Activated naive CD4-positive, alpha-beta T cell treated with anti-CD3 and anti-CD28 coated beads for 36 hours (primary cell): ENCODE measurements at regions not wholly inside any gene's neighbourhood (a gene's known extent, or its start where the extent isn't known, plus 50 kb on each side); places are given as distances from the start of the nearest gene placed in this dataset.
"Not testable (repeated sequence)": the region's sequence is repeated elsewhere in the genome, so short reads cannot be mapped to it uniquely, and the experiment has no call there.

Experiments
- CTCF ChIA-PET: fragments of 350-600 bp; sonication (Branson Sonifier 250); formaldehyde crosslinking; loops from one replicate; lab custom pipeline; 2021; ENCODE audit warnings: antibody characterized with exemption; lab: Charles Lee
- DNase-seq: peaks from one replicate; pipeline ENCODE4 v3.0.0-alpha.2; 2020
- H3K27ac Mint-ChIP-seq: one replicate; pipeline ENCODE4 v1.8.0; 2021; ENCODE audit warnings: mild to moderate bottlenecking, mixed read lengths
- H3K27me3 Mint-ChIP-seq: one replicate; pipeline ENCODE4 v1.8.0; 2021; ENCODE audit warnings: low read depth, mixed read lengths
- H3K36me3 Mint-ChIP-seq: one replicate; pipeline ENCODE4 v1.8.0; 2021; ENCODE audit warnings: low read depth, mixed read lengths
- H3K4me1 Mint-ChIP-seq: one replicate; pipeline ENCODE4 v1.8.0; 2021; ENCODE audit warnings: low read depth, mixed read lengths
- H3K4me3 Mint-ChIP-seq: one replicate; pipeline ENCODE4 v1.8.0; 2021; ENCODE audit warnings: mild to moderate bottlenecking, moderate library complexity, mixed read lengths
- H3K9me3 Mint-ChIP-seq: one replicate; pipeline ENCODE4 v1.8.0; 2021; ENCODE audit warnings: mixed read lengths
- intact Hi-C: fragments of 100-400 bp; cut with micrococcal nuclease; formaldehyde crosslinking; loops from one replicate; pipeline ENCODE4 v1.15.1; 2023

GRCh38 chr5:92313385-92313784, 930.3 kb upstream of the ARRDC3 start:
- H3K27ac Mint-ChIP-seq, result no peak overlapping the region
- no peak overlapping the region for H3K4me3 Mint-ChIP-seq
- H3K36me3 Mint-ChIP-seq, result no peaks in the 10 kb centered on the region
- CTCF ChIA-PET, result no interaction called here
- no peaks in the 10 kb centered on the region for H3K9me3 Mint-ChIP-seq
- intact Hi-C loops, result no loop called here
- H3K4me1 Mint-ChIP-seq, result no peaks in the 10 kb centered on the region
- H3K27me3 Mint-ChIP-seq, result no peaks in the 10 kb centered on the region
- no peak for DNase-seq

- no peak overlapping the region for H3K4me3 Mint-ChIP-seq
- no peaks in the 10 kb centered on the region for H3K9me3 Mint-ChIP-seq
- no peaks in the 10 kb centered on the region for H3K27me3 Mint-ChIP-seq
- no peaks in the 10 kb centered on the region for H3K4me1 Mint-ChIP-seq
- no peak for DNase-seq
- no peaks in the 10 kb centered on the region for H3K36me3 Mint-ChIP-seq
- CTCF ChIA-PET, result no interaction called here
- intact Hi-C loops, result loop anchor here (5.0 kb wide), 1 partner anchor 1493 kb away; no protein-coding TSS in a partner anchor
- H3K27ac Mint-ChIP-seq, result no peak overlapping the region
Measured at GRCh38 chr5:92309336-92309991, 926.3 kb upstream of the ARRDC3 start.

GRCh38 chr5:92308679-92309078, 925.6 kb upstream of the ARRDC3 start:
- Mint-ChIP-seq H3K4me3 (no peak overlapping the region), H3K4me1 (no peaks in the 10 kb centered on the region), H3K9me3 (no peaks in the 10 kb centered on the region), H3K27me3 (no peaks in the 10 kb centered on the region), H3K27ac (no peak overlapping the region), H3K36me3 (no peaks in the 10 kb centered on the region)
- intact Hi-C loops, result loop anchor here (5.0 kb wide), 1 partner anchor 1494 kb away; no protein-coding TSS in a partner anchor
- CTCF ChIA-PET, result no interaction called here
- no peak for DNase-seq

- intact Hi-C loops, H3K9me3 Mint-ChIP-seq, H3K4me3 Mint-ChIP-seq, H3K4me1 Mint-ChIP-seq, DNase-seq, CTCF ChIA-PET, H3K36me3 Mint-ChIP-seq, H3K27me3 Mint-ChIP-seq, H3K27ac Mint-ChIP-seq: not testable (repeated sequence)
Measured at GRCh38 chr5:92302356-92302755, 919.2 kb upstream of the ARRDC3 start.

GRCh38 chr5:92283521-92283920, 900.4 kb upstream of the ARRDC3 start:
- DNase-seq, result no peak
- H3K27me3 Mint-ChIP-seq, result no peaks in the 10 kb centered on the region
- peaks cover 19% of the 10 kb centered on the region for H3K9me3 Mint-ChIP-seq
- intact Hi-C loops, result no loop called here
- CTCF ChIA-PET, result no interaction called here
- H3K4me1 Mint-ChIP-seq, result no peaks in the 10 kb centered on the region
- H3K4me3 Mint-ChIP-seq, result no peak overlapping the region
- no peaks in the 10 kb centered on the region for H3K36me3 Mint-ChIP-seq
- H3K27ac Mint-ChIP-seq, result no peak overlapping the region

- H3K27ac Mint-ChIP-seq, H3K36me3 Mint-ChIP-seq, DNase-seq, H3K27me3 Mint-ChIP-seq, CTCF ChIA-PET, intact Hi-C loops, H3K4me3 Mint-ChIP-seq, H3K4me1 Mint-ChIP-seq: not testable (repeated sequence)
- H3K9me3 Mint-ChIP-seq, result peaks cover 14% of the 10 kb centered on the region
Measured at GRCh38 chr5:92271750-92272149, 888.6 kb upstream of the ARRDC3 start.

- H3K27ac Mint-ChIP-seq, result no peak overlapping the region
- intact Hi-C loops, result no loop called here
- H3K9me3 Mint-ChIP-seq, result peaks cover 6% of the 10 kb centered on the region
- no peaks in the 10 kb centered on the region for H3K4me1 Mint-ChIP-seq
- no peaks in the 10 kb centered on the region for H3K27me3 Mint-ChIP-seq
- no peak for DNase-seq
- no peaks in the 10 kb centered on the region for H3K36me3 Mint-ChIP-seq
- H3K4me3 Mint-ChIP-seq, result no peak overlapping the region
- CTCF ChIA-PET, result no interaction called here
Measured at GRCh38 chr5:92268343-92268742, 885.2 kb upstream of the ARRDC3 start.

GRCh38 chr5:92267830-92268229, 884.7 kb upstream of the ARRDC3 start:
- CTCF ChIA-PET, result no interaction called here
- peaks cover 6% of the 10 kb centered on the region for H3K9me3 Mint-ChIP-seq

GRCh38 chr5:92265804-92266203, 882.7 kb upstream of the ARRDC3 start:
- Mint-ChIP-seq H3K4me1 (no peaks in the 10 kb centered on the region), H3K27me3 (no peaks in the 10 kb centered on the region), H3K36me3 (no peaks in the 10 kb centered on the region), H3K9me3 (peaks cover 3% of the 10 kb centered on the region), H3K4me3 (no peak overlapping the region), H3K27ac (no peak overlapping the region)
- DNase-seq, result no peak
- CTCF ChIA-PET, result no interaction called here
- intact Hi-C loops, result no loop called here

More at GRCh38 chr5:92267830-92268229, 884.7 kb upstream of the ARRDC3 start:
- H3K27ac Mint-ChIP-seq, result no peak overlapping the region
- no peaks in the 10 kb centered on the region for H3K4me1 Mint-ChIP-seq
- H3K36me3 Mint-ChIP-seq, result no peaks in the 10 kb centered on the region
- intact Hi-C loops, result no loop called here
- no peak overlapping the region for H3K4me3 Mint-ChIP-seq
- no peak for DNase-seq
- no peaks in the 10 kb centered on the region for H3K27me3 Mint-ChIP-seq

GRCh38 chr5:92255605-92256004, 872.5 kb upstream of the ARRDC3 start:
- H3K9me3 Mint-ChIP-seq, CTCF ChIA-PET, H3K4me1 Mint-ChIP-seq: not testable (repeated sequence)

GRCh38 chr5:92248518-92248917, 865.4 kb upstream of the ARRDC3 start:
- intact Hi-C loops, result no loop called here
- Mint-ChIP-seq H3K9me3 (peaks cover 9% of the 10 kb centered on the region), H3K27ac (no peak overlapping the region), H3K4me3 (no peak overlapping the region), H3K4me1 (no peaks in the 10 kb centered on the region), H3K27me3 (no peaks in the 10 kb centered on the region), H3K36me3 (no peaks in the 10 kb centered on the region)
- DNase-seq, result no peak
- CTCF ChIA-PET, result interaction anchor here (0.6 kb wide), 1 partner anchor 69 kb away, joined by 3 read pairs; no protein-coding TSS in a partner anchor

More at GRCh38 chr5:92255605-92256004, 872.5 kb upstream of the ARRDC3 start:
- H3K4me3 Mint-ChIP-seq, H3K27me3 Mint-ChIP-seq, H3K36me3 Mint-ChIP-seq, H3K27ac Mint-ChIP-seq, intact Hi-C loops, DNase-seq: not testable (repeated sequence)

GRCh38 chr5:92242170-92242569, 859.1 kb upstream of the ARRDC3 start:
- no peaks in the 10 kb centered on the region for H3K36me3 Mint-ChIP-seq
- intact Hi-C loops, result no loop called here
- no peak for DNase-seq
- no peaks in the 10 kb centered on the region for H3K27me3 Mint-ChIP-seq
- no peak overlapping the region for H3K27ac Mint-ChIP-seq
- no peak overlapping the region for H3K4me3 Mint-ChIP-seq
- no peaks in the 10 kb centered on the region for H3K9me3 Mint-ChIP-seq
- H3K4me1 Mint-ChIP-seq, result no peaks in the 10 kb centered on the region
- CTCF ChIA-PET, result no interaction called here

GRCh38 chr5:92237896-92238295, 854.8 kb upstream of the ARRDC3 start:
- H3K9me3 Mint-ChIP-seq, result peaks cover 1% of the 10 kb centered on the region
- H3K27ac Mint-ChIP-seq, result no peak overlapping the region
- no peak overlapping the region for H3K4me3 Mint-ChIP-seq
- no peaks in the 10 kb centered on the region for H3K4me1 Mint-ChIP-seq
- no peak for DNase-seq
- no peaks in the 10 kb centered on the region for H3K27me3 Mint-ChIP-seq
- H3K36me3 Mint-ChIP-seq, result no peaks in the 10 kb centered on the region
- intact Hi-C loops, result no loop called here
- CTCF ChIA-PET, result no interaction called here
